HG03342 (cell line): ENCODE measurements at regions not wholly inside any gene's neighbourhood (a gene's known extent, or its start where the extent isn't known, plus 50 kb on each side); places are given as distances from the start of the nearest gene placed in this dataset.
A peak's percentile ranks its signal among the peaks of the same experiment; 100 is the strongest.

ENCODE experiments used
- ATAC-seq: cut with Tn5 transposase; IDR thresholded peaks from one replicate; pipeline ENCODE4 v1.9.1; 2021; ENCODE audit warnings: mild to moderate bottlenecking, moderate library complexity; ENCODE audit not compliant: unreplicated experiment

- no peak for ATAC-seq
Measured at GRCh38 chr17:77266891-77267341, 126.1 kb downstream of the SEC14L1 start.

- ATAC-seq: no peak
Measured at GRCh38 chr17:77269696-77270681, 129.2 kb downstream of the SEC14L1 start.

GRCh38 chr17:77271411-77271810 lies 130.6 kb downstream of the SEC14L1 start:
- ATAC-seq: no peak

GRCh38 chr17:77273397-77274085 lies 132.8 kb downstream of the SEC14L1 start:
- ATAC-seq: no peak

GRCh38 chr17:77274096-77274845 lies 133.5 kb downstream of the SEC14L1 start:
- ATAC-seq: no peak

GRCh38 chr17:77279448-77280303 lies 138.9 kb downstream of the SEC14L1 start:
- no peak for ATAC-seq

- ATAC-seq: peak; percentile 29
Measured at GRCh38 chr17:77280304-77281121, 139.7 kb downstream of the SEC14L1 start.

GRCh38 chr17:77281122-77281903 lies 140.5 kb downstream of the SEC14L1 start:
- peak; percentile 64 for ATAC-seq

GRCh38 chr17:77281904-77282367 lies 141.2 kb downstream of the SEC14L1 start:
- peak; percentile 25 for ATAC-seq

GRCh38 chr17:77282524-77283515 lies 142.1 kb downstream of the SEC14L1 start:
- ATAC-seq: no peak

GRCh38 chr17:77284023-77284617 lies 143.4 kb downstream of the SEC14L1 start:
- no peak for ATAC-seq

- no peak for ATAC-seq
Measured at GRCh38 chr17:77285594-77286390, 145.0 kb downstream of the SEC14L1 start.

- ATAC-seq: no peak
Measured at GRCh38 chr17:77286391-77286640, 145.5 kb downstream of the SEC14L1 start.

- ATAC-seq: no peak
Measured at GRCh38 chr17:77286641-77287431, 146.1 kb downstream of the SEC14L1 start.

- ATAC-seq: no peak
Measured at GRCh38 chr17:77287432-77288068, 146.8 kb downstream of the SEC14L1 start.
